Hepatocyte (in vitro differentiated cells): ENCODE measurements at regions not wholly inside any gene's neighbourhood (a gene's known extent, or its start where the extent isn't known, plus 50 kb on each side); places are given as distances from the start of the nearest gene placed in this dataset.

Experiments
- DNase-seq: peaks from one replicate; pipeline ENCODE4 v3.0.0-alpha.2; 2016; ENCODE audit warnings: low spot score
- H2AFZ ChIP-seq: fragments of 200-600 bp; sonication (generic); 2 replicates; pipeline ENCODE4 v1.6.0; 2016; ENCODE audit warnings: antibody characterized with exemption, mild to moderate bottlenecking
- H3K27ac ChIP-seq: fragments of 200-600 bp; sonication (generic); 2 replicates; pipeline ENCODE4 v1.5.1; 2016; ENCODE audit warnings: mild to moderate bottlenecking
- H3K27me3 ChIP-seq: fragments of 200-600 bp; sonication (generic); 2 replicates; pipeline ENCODE4 v1.6.1; 2016
- H3K36me3 ChIP-seq: fragments of 200-600 bp; sonication (generic); replicated peaks from 2 replicates; pipeline ENCODE4 v1.5.1; 2016; ENCODE audit warnings: low read depth; ENCODE audit not compliant: insufficient read depth
- H3K4me1 ChIP-seq: fragments of 200-600 bp; sonication (generic); 2 replicates; pipeline ENCODE4 v1.5.1; 2016; ENCODE audit warnings: mild to moderate bottlenecking, moderate library complexity; ENCODE audit not compliant: insufficient read depth
- H3K4me2 ChIP-seq: fragments of 200-600 bp; sonication (generic); 2 replicates; pipeline ENCODE4 v1.6.0; 2016
- H3K4me3 ChIP-seq: fragments of 200-600 bp; sonication (generic); 2 replicates; pipeline ENCODE4 v1.5.1; 2016; ENCODE audit warnings: mild to moderate bottlenecking
- H3K79me2 ChIP-seq: fragments of 200-600 bp; sonication (generic); 2 replicates; pipeline ENCODE4 v1.6.0; 2017; ENCODE audit warnings: mild to moderate bottlenecking
- H3K9me2 ChIP-seq: fragments of 200-600 bp; sonication (generic); replicated peaks from 2 replicates; pipeline ENCODE4 v1.6.0; 2017; ENCODE audit warnings: mild to moderate bottlenecking; ENCODE audit not compliant: insufficient read depth
- H3K9me3 ChIP-seq: fragments of 200-600 bp; sonication (generic); 2 replicates; pipeline ENCODE4 v1.5.1; 2016; ENCODE audit warnings: low read depth, mild to moderate bottlenecking
- H4K20me1 ChIP-seq: fragments of 200-600 bp; sonication (generic); 2 replicates; pipeline ENCODE4 v1.6.0; 2016; ENCODE audit warnings: mild to moderate bottlenecking; ENCODE audit not compliant: insufficient read depth, poor library complexity, severe bottlenecking
- EZH2 ChIP-seq: fragments of 200-600 bp; sonication (generic); IDR thresholded peaks from 2 replicates; pipeline ENCODE4 v1.6.1; 2016; ENCODE audit warnings: antibody characterized with exemption, mild to moderate bottlenecking, borderline replicate concordance
- EZH2phosphoT487 ChIP-seq: fragments of 200-600 bp; sonication (generic); IDR thresholded peaks from one replicate; pipeline ENCODE4 v1.6.1; 2018; ENCODE audit warnings: antibody characterized with exemption, mild to moderate bottlenecking, low read depth, moderate library complexity; ENCODE audit not compliant: unreplicated experiment, severe bottlenecking
- WGBS: methylation state at CpG from one replicate; pipeline ENCODE4 v1.1.6; 2016; ENCODE audit warnings: low lambda C conversion rate; ENCODE audit errors: missing lambda C conversion rate; 5-methylcytosine and 5-hydroxymethylcytosine counted together
- TF ChIP-seq, protein P1 (sequence below): fragments of 200-600 bp; sonication (generic); IDR thresholded peaks from 2 replicates; pipeline ENCODE4 v1.5.1; 2016; ENCODE audit warnings: antibody characterized with exemption, mild to moderate bottlenecking; ENCODE audit not compliant: poor library complexity

DNA sequence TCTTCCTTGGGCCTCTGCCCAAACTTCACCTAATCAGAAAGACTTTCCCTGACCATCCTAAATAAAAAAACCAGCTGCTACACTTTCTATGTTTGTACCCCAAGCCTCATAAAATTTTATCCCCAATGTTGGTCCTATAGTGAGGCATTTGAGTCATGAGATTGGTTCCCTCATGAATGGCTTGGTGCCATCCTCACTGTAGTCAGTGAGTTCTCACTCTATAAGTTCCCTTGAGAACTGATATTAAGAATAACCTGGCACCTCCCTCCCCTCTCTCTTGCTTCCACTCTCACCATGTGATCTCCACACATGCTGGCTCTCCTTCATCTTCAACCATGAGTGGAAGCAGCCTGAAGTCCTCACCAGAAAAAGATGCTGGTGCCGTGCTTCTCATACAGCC is 316.9 kb upstream of the PRDM1 start:
- 95% methylated on average over 1 of the region's 1 CpG for WGBS
- TF ChIP-seq, protein P1, sequence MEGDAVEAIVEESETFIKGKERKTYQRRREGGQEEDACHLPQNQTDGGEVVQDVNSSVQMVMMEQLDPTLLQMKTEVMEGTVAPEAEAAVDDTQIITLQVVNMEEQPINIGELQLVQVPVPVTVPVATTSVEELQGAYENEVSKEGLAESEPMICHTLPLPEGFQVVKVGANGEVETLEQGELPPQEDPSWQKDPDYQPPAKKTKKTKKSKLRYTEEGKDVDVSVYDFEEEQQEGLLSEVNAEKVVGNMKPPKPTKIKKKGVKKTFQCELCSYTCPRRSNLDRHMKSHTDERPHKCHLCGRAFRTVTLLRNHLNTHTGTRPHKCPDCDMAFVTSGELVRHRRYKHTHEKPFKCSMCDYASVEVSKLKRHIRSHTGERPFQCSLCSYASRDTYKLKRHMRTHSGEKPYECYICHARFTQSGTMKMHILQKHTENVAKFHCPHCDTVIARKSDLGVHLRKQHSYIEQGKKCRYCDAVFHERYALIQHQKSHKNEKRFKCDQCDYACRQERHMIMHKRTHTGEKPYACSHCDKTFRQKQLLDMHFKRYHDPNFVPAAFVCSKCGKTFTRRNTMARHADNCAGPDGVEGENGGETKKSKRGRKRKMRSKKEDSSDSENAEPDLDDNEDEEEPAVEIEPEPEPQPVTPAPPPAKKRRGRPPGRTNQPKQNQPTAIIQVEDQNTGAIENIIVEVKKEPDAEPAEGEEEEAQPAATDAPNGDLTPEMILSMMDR, result no peak
- Histone ChIP-seq H3K79me2 (no peaks in the 10 kb centered on the region), H4K20me1 (no peaks in the 10 kb centered on the region), H3K27me3 (no peaks in the 10 kb centered on the region), H3K36me3 (no peaks in the 10 kb centered on the region), H3K9me3 (no peaks in the 10 kb centered on the region), H3K4me3 (no peak overlapping the region), H3K27ac (no peak overlapping the region), H2AFZ (no peak overlapping the region), H3K4me2 (no peak overlapping the region), H3K9me2 (no peaks in the 10 kb centered on the region), H3K4me1 (no peaks in the 10 kb centered on the region)
- DNase-seq, result no peak

DNA sequence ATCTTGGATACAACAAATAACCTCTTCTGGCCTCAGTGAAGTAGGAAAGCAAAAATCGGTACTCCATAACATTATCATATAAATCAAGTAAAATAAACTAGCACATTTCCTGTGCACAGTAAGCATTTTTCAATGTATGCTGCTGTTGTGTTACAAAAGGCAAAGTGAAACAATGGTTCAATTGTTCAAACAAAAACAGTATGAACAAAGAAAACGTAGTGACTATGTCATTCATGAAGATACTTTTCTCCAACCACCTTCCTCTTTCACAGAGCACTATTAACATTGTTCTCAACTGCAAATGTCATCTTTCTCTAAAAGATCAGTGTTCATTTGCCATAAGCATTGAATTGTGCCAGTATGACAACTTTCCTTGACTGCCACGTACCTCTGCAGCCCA is 318.6 kb upstream of the PRDM1 start:
- DNase-seq, result no peak
- H3K4me1 ChIP-seq, result no peaks in the 10 kb centered on the region
- H2AFZ ChIP-seq, result no peak overlapping the region
- H3K4me2 ChIP-seq, result no peak overlapping the region
- H3K9me2 ChIP-seq, result no peaks in the 10 kb centered on the region
- no peak overlapping the region for H3K27ac ChIP-seq
- no peak for TF ChIP-seq EZH2phosphoT487
- TF ChIP-seq, protein P1, result no peak
- no peak for TF ChIP-seq EZH2
- WGBS, result 89% methylated on average over 3 of the region's 3 CpGs
- no peaks in the 10 kb centered on the region for H3K9me3 ChIP-seq
- no peaks in the 10 kb centered on the region for H3K79me2 ChIP-seq
- no peaks in the 10 kb centered on the region for H3K36me3 ChIP-seq
- no peaks in the 10 kb centered on the region for H4K20me1 ChIP-seq
- H3K27me3 ChIP-seq, result no peaks in the 10 kb centered on the region
- H3K4me3 ChIP-seq, result no peak overlapping the region

DNA sequence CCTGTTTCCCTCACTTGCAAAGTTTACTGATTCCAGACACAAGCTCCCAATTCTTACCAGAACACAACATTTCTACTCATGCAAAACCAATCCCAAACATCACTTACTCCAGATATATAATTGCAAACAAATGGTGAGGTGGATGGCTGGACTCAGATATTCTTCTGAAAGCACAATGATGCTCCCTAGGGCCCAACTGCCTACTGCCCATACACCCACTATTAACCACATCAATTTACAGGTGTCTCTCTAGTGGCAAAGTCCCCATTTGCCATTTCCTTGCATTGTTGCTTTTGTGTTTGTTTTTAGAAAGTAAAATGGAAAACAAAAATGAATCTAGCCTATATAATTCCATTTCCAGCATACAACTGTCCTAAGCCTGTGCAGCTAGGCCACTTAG is 320.9 kb upstream of the PRDM1 start:
- Histone ChIP-seq H3K27ac (no peak overlapping the region), H2AFZ (no peak overlapping the region), H3K9me2 (no peaks in the 10 kb centered on the region), H3K9me3 (no peaks in the 10 kb centered on the region), H3K36me3 (no peaks in the 10 kb centered on the region), H3K27me3 (no peaks in the 10 kb centered on the region), H4K20me1 (no peaks in the 10 kb centered on the region), H3K4me1 (peaks cover 7% of the 10 kb centered on the region), H3K4me2 (no peak overlapping the region), H3K4me3 (no peak overlapping the region), H3K79me2 (no peaks in the 10 kb centered on the region)
- DNase-seq, result no peak
- TF ChIP-seq EZH2 (no peak), EZH2phosphoT487 (no peak)
- TF ChIP-seq, protein P1, result no peak

- no peaks in the 10 kb centered on the region for H4K20me1 ChIP-seq
- H3K4me1 ChIP-seq, result peaks cover 16% of the 10 kb centered on the region
- no peak for TF ChIP-seq EZH2
- TF ChIP-seq, protein P1, result no peak
- no peak for TF ChIP-seq EZH2phosphoT487
- H3K4me2 ChIP-seq, result no peak overlapping the region
- no peaks in the 10 kb centered on the region for H3K79me2 ChIP-seq
- no peaks in the 10 kb centered on the region for H3K27me3 ChIP-seq
- no peak overlapping the region for H3K27ac ChIP-seq
- WGBS, result 90% methylated on average over 1 of the region's 1 CpG
- no peaks in the 10 kb centered on the region for H3K9me3 ChIP-seq
- no peaks in the 10 kb centered on the region for H3K9me2 ChIP-seq
- H2AFZ ChIP-seq, result no peak overlapping the region
- DNase-seq, result no peak
- no peak overlapping the region for H3K4me3 ChIP-seq
- H3K36me3 ChIP-seq, result no peaks in the 10 kb centered on the region
Measured at GRCh38 chr6:105764315-105764714, 321.8 kb upstream of the PRDM1 start.
